RCC 7860 (cell line): ENCODE measurements at regions not wholly inside any gene's neighbourhood (a gene's known extent, or its start where the extent isn't known, plus 50 kb on each side); places are given as distances from the start of the nearest gene placed in this dataset.

Experiments used
- DNase-seq: peaks from one replicate; pipeline ENCODE4 v3.0.0-alpha.2; 2015; ENCODE audit warnings: low spot score
- FAIRE-seq: peaks from 2 replicates; lab custom pipeline; 2012; peaks lifted over from hg19 to GRCh38; lab: Jason Lieb, UNC

DNA sequence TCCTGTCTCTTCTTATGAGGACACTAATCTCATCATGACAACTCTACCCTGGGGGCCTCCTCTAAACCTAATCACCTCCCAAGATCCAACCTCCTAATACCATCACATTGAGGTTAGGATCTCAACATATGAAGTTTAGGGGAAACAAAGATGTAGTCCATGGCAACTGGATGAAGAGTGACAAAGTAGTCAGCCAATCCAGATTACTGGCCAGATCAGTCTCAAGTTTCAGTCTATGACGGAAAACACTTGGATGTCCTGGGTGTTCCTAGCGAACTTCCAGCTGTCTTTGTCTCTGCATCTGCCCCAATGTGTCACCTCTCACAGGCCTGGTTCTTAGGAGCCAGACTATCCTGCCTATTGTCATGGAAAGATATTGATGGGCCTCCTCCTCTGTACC, 630.8 kb downstream of the AACS start:
- FAIRE-seq (no peak), DNase-seq (no peak)

DNA sequence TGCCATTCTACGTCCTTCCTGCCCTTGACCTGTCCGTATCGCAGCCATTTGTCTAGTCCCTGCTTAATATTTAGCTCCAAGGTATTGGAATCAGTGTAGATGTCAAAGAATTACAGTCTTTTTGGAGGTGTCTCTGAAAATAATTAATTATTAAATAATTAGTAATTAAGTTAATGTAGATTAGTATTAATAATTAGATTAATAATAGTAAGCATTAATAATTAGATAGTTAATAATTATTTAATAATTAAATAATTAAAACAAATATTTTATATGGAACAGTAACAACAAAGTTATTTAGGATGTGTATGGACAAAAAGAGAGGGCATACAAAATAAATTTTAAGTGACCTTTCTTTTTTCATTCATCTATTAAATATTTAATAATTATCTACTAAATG, 639.6 kb downstream of the AACS start:
- no peak for DNase-seq
- no peak for FAIRE-seq

- FAIRE-seq = no peak
Measured at GRCh38 chr12:125720961-125721360, 655.7 kb downstream of the AACS start.

GRCh38 chr12:125734137-125734536, 668.9 kb downstream of the AACS start:
- no peak for DNase-seq
- FAIRE-seq = no peak

More at GRCh38 chr12:125720961-125721360, 655.7 kb downstream of the AACS start:
- DNase-seq = no peak

DNA sequence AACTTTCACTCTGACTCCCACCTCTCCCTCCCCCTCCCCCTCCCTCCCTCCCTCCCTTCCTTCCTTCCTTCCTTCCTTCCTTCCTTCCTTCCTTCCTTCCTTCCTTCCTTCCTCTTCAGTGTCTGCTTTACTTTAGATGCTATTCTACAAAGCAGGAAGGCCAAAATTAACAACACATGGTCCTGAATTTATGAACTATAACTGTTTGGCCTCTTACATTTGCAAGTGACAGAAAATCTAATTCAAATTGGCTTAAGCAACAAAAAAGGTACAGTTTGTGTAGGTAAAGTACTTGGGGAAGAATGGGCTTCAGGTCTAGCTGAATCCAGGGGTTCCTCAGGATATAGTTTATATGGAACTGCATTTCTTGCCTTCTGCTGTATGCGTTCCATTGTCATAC, 673.0 kb downstream of the AACS start:
- FAIRE-seq (no peak), DNase-seq (no peak)

GRCh38 chr12:125742413-125742812, 677.2 kb downstream of the AACS start:
- no peak for FAIRE-seq
- DNase-seq = peak; percentile 48

DNA sequence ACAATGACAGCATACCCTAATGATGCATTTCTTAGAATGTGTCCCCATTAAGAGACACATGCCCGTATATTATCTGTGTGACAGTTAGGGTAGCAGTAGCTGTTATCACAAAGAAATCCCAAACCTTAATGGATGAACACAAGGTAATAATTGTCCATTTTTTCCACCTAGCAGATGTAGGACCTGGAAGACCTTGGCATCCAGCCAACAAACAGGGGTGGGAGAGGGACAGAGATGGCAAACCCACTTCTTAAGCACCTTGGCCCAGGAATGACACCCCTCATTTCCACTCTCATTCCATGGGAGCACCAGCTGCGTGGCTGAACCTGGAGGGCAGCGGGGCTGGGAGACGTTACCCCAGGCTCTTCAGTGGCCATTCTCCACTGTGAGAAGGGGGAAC, 679.0 kb downstream of the AACS start:
- FAIRE-seq (no peak), DNase-seq (no peak)

DNA sequence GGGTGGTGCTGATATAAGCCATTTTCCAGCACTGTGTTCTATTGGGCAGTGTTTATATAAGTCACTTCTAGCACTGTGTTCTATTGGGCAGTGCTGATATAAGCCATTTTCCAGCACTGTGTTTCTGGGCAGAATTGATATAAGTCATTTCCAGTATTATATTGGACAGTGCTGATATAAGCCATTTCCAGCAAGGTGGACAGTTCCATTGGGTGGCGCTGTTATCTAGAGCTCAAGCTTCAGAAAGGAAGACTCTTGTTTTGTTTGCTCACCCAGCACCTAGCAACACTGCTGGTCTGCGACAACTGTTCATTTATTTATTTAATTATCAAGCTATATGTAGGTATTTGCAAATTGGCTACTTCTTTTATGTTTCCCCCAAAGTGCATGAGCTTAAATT, 690.3 kb downstream of the AACS start:
- no peak for FAIRE-seq
- DNase-seq = no peak

- no peak for DNase-seq
- no peak for FAIRE-seq
Measured at GRCh38 chr12:125766091-125766490, 700.9 kb downstream of the AACS start.

- DNase-seq (no peak), FAIRE-seq (no peak)
Measured at GRCh38 chr12:125772403-125772802, 707.2 kb downstream of the AACS start.

DNA sequence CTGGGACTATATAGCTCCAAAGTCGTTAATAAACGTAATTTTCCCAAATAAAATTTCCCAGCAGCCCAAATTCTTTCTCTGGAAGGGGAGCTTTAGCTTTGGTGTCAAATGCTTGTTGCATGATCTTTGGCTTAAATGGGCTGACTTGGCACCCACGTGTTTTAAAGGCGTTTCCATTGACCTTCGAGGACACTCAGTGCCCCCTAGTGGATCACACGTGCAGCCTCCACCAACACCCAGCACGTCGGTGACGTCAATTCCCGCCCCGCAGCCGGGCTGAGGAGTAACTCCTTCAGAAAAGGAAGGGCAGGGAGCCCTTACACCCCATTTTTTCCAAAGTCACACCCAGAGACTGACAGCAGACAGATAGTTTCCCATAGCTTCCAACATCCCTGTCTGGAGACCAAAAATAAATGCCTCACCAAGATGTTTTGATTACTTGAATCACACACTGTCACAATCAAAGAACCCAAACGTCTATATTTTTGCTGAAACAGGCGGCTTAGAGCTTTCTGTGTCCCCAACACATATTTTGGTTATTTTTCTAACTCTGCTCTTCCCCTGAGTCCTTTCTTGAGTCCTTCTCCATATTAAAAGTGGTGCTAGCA, 707.9 kb downstream of the AACS start:
- DNase-seq (no peak), FAIRE-seq (no peak)

DNA sequence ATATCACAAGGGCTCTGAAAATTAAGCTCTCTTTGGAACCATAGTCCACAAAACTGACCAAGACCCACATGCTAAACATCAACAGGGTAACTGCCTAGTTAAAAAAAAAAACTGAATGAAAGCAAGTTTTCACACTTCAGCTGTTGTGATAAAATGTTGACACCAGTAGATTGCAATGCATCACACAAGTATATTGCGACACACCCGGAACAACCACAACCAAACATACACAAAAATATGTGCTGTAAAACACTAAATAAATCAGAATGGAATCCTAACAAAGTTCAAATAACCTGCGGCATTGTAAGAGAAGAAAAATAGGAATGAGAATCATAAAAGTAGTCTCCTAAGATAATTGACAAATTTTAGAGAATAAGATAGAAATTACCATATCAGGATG, 710.3 kb downstream of the AACS start:
- DNase-seq (no peak), FAIRE-seq (no peak)

- no peak for FAIRE-seq
Measured at GRCh38 chr12:125776212-125776611, 711.0 kb downstream of the AACS start.

GRCh38 chr12:125786143-125786542, 720.9 kb downstream of the AACS start:
- FAIRE-seq = no peak
- no peak for DNase-seq

More at GRCh38 chr12:125776212-125776611, 711.0 kb downstream of the AACS start:
- DNase-seq = no peak

DNA sequence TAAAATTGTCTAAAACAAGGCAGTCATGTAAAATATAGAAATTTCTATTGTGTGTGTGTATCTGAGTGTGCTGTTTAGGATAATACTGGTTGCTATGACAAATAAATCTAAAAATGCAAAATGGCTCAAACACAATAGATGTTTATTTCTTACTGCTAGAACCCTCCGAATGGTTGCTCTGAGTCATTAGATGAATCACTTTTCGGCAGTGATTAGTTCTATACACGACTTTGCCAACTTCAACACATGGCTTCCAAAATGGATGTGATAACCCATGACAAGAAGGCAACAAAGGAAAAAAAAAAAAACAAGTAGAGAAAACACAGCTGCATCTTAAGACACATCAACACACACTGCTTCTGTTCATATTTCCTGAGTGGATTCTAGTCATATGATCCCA, 729.2 kb downstream of the AACS start:
- FAIRE-seq = no peak
- DNase-seq = no peak

DNA sequence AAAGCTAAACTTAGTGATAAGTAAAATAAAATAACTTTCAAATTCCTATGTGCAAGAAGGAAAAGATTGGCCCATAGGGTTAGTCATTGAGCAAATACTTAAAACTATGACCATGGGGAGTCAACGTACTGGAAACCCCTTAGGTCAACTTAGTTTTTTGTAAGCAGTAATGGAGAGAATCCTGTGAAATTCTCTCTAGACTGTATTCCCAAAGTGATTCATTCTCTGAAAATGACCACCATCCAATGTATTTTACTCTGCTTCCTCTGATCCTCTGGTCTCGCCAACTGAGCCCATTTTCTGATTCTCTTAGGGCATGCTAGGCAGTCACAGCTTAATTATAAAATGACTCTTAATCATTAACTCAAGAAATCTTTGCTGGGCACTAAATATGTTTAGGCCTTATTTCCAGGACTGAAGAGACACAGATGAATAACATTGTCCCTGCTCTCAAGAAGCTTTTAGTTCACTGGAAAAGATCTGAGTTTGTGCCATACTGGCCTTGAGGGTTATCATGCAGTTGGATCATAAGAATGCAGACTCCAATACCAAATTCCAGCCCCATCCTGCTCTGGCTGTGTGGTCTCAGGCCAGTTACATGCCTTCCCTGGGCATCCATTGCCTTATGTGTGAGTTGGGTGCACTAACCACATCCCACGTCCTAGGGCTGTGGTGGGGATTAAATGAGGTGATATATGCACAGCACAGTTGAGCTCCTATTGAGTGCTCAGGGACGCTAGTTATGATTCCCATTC, 732.4 kb downstream of the AACS start:
- DNase-seq (peak; percentile 64), FAIRE-seq (no peak)

DNA sequence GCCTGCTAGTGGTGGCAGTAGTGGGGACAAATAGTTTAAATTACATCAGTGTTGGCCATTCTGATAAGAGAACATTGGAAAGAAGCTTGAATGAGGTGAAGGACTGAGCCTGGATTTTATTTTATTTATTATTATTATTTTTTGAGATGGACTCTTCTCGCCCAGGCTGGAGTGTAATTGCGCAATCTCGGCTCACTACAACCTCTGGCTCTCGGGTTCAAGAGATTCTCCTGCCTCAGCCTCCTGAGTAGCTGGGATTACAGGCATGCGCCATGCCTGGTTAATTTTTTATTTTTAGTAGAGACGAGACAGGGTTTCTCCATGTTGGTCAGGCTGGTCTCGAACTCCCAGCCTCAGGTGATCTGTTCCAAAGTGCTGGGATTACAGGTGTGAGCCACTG, 739.4 kb downstream of the AACS start:
- no peak for FAIRE-seq
- no peak for DNase-seq

GRCh38 chr12:125824276-125824675, 759.0 kb downstream of the AACS start:
- peak; percentile 43 for DNase-seq
- FAIRE-seq = no peak

GRCh38 chr12:125835852-125836251, 770.6 kb downstream of the AACS start:
- DNase-seq (no peak), FAIRE-seq (no peak)

GRCh38 chr12:125836647-125837046, 771.4 kb downstream of the AACS start:
- FAIRE-seq = no peak

DNA sequence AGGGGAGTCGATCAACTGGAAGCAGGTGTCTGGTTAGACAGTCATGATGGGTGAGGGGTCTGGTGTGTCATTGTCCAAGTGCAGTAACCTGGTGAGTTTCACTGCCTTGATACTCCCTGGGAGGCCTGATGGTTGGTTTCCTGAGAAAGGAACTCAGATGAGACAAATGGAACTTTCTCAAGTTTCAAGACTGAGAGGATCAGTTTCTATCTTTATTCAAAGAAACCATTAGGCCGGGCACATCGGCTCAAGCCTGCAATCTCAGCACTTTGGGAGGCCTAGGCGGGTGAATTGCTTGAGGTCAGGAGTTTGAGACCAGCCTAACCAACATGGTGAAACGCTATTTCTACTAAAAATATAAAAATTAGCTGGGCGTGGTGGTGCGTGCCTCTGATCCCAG, 776.1 kb downstream of the AACS start:
- no peak for DNase-seq
- FAIRE-seq = no peak

More at GRCh38 chr12:125836647-125837046, 771.4 kb downstream of the AACS start:
- DNase-seq = no peak

GRCh38 chr12:125852116-125852515, 786.9 kb downstream of the AACS start:
- DNase-seq (no peak), FAIRE-seq (no peak)

DNA sequence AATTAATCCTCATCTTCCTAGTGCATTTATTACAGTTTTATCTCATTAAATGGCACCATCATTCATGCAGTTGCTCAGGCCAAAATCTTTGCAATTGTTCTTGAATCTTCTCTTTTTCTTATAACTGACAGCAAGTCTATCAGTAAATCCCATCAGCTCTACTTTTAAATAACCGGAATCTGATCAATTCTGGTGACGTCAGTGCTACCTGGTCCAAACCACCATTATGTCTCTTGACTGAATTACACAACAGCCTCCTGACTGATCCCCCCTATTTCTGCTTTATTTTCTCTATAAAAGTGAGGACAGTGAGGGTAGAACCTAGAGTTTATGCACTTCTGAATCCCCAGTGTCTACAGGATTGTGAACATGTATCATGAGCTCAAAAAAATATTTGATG, 787.4 kb downstream of the AACS start:
- FAIRE-seq (no peak), DNase-seq (no peak)
